GM12873 (cell line): ENCODE measurements at regions not wholly inside any gene's neighbourhood (a gene's known extent, or its start where the extent isn't known, plus 50 kb on each side); places are given as distances from the start of the nearest gene placed in this dataset.

ENCODE experiments used
- CTCF ChIP-seq: IDR thresholded peaks from 2 replicates; pipeline ENCODE4 v1.5.1; 2012; ENCODE audit warnings: low read depth, mild to moderate bottlenecking, moderate library complexity, low read length, control low read depth; ENCODE audit not compliant: insufficient read depth; ENCODE audit errors: missing control alignments

- no peak for TF ChIP-seq CTCF
Measured at GRCh38 chr16:51621610-51622009, 470.5 kb upstream of the SALL1 start.

- no peak for TF ChIP-seq CTCF
Measured at GRCh38 chr16:51615141-51615540, 464.1 kb upstream of the SALL1 start.

- no peak for TF ChIP-seq CTCF
Measured at GRCh38 chr16:51607201-51607651, 456.2 kb upstream of the SALL1 start.

GRCh38 chr16:51596247-51596646 lies 445.2 kb upstream of the SALL1 start:
- TF ChIP-seq CTCF: no peak

GRCh38 chr16:51592535-51593300 lies 441.6 kb upstream of the SALL1 start:
- no peak for TF ChIP-seq CTCF

- TF ChIP-seq CTCF: no peak
Measured at GRCh38 chr16:51592001-51592501, 441.0 kb upstream of the SALL1 start.

GRCh38 chr16:51591480-51591879 lies 440.4 kb upstream of the SALL1 start:
- TF ChIP-seq CTCF: no peak
